NB4 (cell line): ENCODE measurements at regions not wholly inside any gene's neighbourhood (a gene's known extent, or its start where the extent isn't known, plus 50 kb on each side); places are given as distances from the start of the nearest gene placed in this dataset.

ENCODE experiments used
- MYC ChIP-seq: IDR thresholded peaks from 2 replicates; pipeline ENCODE4 v1.6.1; 2011; ENCODE audit warnings: low read depth, low read length
- POLR2A ChIP-seq: IDR thresholded peaks from 2 replicates; pipeline ENCODE4 v1.6.1; 2011; ENCODE audit warnings: mild to moderate bottlenecking; ENCODE audit not compliant: insufficient read length; ENCODE audit errors: extremely low read depth
- TF ChIP-seq, protein P1 (sequence below): IDR thresholded peaks from one replicate; pipeline ENCODE4 v1.5.1; 2012; ENCODE audit warnings: low read depth, low read length

GRCh38 chr15:87293031-87293430 is 963.5 kb downstream of the NTRK3 start:
- TF ChIP-seq, protein P1, sequence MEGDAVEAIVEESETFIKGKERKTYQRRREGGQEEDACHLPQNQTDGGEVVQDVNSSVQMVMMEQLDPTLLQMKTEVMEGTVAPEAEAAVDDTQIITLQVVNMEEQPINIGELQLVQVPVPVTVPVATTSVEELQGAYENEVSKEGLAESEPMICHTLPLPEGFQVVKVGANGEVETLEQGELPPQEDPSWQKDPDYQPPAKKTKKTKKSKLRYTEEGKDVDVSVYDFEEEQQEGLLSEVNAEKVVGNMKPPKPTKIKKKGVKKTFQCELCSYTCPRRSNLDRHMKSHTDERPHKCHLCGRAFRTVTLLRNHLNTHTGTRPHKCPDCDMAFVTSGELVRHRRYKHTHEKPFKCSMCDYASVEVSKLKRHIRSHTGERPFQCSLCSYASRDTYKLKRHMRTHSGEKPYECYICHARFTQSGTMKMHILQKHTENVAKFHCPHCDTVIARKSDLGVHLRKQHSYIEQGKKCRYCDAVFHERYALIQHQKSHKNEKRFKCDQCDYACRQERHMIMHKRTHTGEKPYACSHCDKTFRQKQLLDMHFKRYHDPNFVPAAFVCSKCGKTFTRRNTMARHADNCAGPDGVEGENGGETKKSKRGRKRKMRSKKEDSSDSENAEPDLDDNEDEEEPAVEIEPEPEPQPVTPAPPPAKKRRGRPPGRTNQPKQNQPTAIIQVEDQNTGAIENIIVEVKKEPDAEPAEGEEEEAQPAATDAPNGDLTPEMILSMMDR = no peak
- TF ChIP-seq MYC = no peak
- TF ChIP-seq POLR2A = no peak
